Activated CD8-positive, alpha-beta T cell treated with anti-CD3 and anti-CD28 coated beads, Interleukin-2, amount 10 ng/mL, durations not matched to agents 7 days and 5 days (primary cell): ENCODE measurements at regions not wholly inside any gene's neighbourhood (a gene's known extent, or its start where the extent isn't known, plus 50 kb on each side); places are given as distances from the start of the nearest gene placed in this dataset.

Experiments
- ATAC-seq: fragments of 150-1000 bp; cut with Tn5 transposase; one replicate; pipeline ENCODE4 v1.10.0; 2021; ENCODE audit warnings: moderate library complexity
- CTCF ChIA-PET: fragments of 350-600 bp; sonication (Branson Sonifier 250); formaldehyde crosslinking; loops from one replicate; lab custom pipeline; 2021; ENCODE audit warnings: antibody characterized with exemption; lab: Charles Lee
- POLR2A ChIA-PET: fragments of 350-600 bp; sonication (Branson Sonifier 250); formaldehyde crosslinking; loops from one replicate; lab custom pipeline; 2021; ENCODE audit warnings: antibody characterized with exemption; lab: Charles Lee
- DNase-seq: peaks from one replicate; pipeline ENCODE4 v3.0.0-alpha.2; 2020
- H3K27ac Mint-ChIP-seq: one replicate; pipeline ENCODE4 v1.8.0; 2021; ENCODE audit warnings: mild to moderate bottlenecking, mixed read lengths
- H3K27me3 Mint-ChIP-seq: one replicate; pipeline ENCODE4 v1.8.0; 2021; ENCODE audit warnings: low read depth, mixed read lengths
- H3K36me3 Mint-ChIP-seq: one replicate; pipeline ENCODE4 v1.8.0; 2021; ENCODE audit warnings: low read depth, mixed read lengths
- H3K4me1 Mint-ChIP-seq: one replicate; pipeline ENCODE4 v1.8.0; 2021; ENCODE audit warnings: low read depth, mixed read lengths
- H3K4me3 Mint-ChIP-seq: one replicate; pipeline ENCODE4 v1.8.0; 2021; ENCODE audit warnings: mild to moderate bottlenecking, mixed read lengths
- H3K9me3 Mint-ChIP-seq: one replicate; pipeline ENCODE4 v1.8.0; 2022; ENCODE audit warnings: mixed read lengths; ENCODE audit not compliant: insufficient read depth

- ChIA-PET CTCF (no interaction called here), POLR2A (no interaction called here)
- H3K36me3 Mint-ChIP-seq, result no peaks in the 10 kb centered on the region
- no peak overlapping the region for H3K4me3 Mint-ChIP-seq
- H3K9me3 Mint-ChIP-seq, result no peaks in the 10 kb centered on the region
- H3K4me1 Mint-ChIP-seq, result no peaks in the 10 kb centered on the region
- ATAC-seq, result no peak
- H3K27ac Mint-ChIP-seq, result no peak overlapping the region
- H3K27me3 Mint-ChIP-seq, result peaks cover 25% of the 10 kb centered on the region
- no peak for DNase-seq
Measured at GRCh38 chr10:113298616-113299015, 254.2 kb upstream of the HABP2 start.

GRCh38 chr10:113300201-113300600 is 252.7 kb upstream of the HABP2 start:
- no peak for ATAC-seq
- ChIA-PET POLR2A (no interaction called here), CTCF (no interaction called here)
- H3K4me3 Mint-ChIP-seq, result no peak overlapping the region
- H3K27ac Mint-ChIP-seq, result no peak overlapping the region
- no peaks in the 10 kb centered on the region for H3K36me3 Mint-ChIP-seq
- no peaks in the 10 kb centered on the region for H3K4me1 Mint-ChIP-seq
- DNase-seq, result no peak
- H3K27me3 Mint-ChIP-seq, result peaks cover 26% of the 10 kb centered on the region
- no peaks in the 10 kb centered on the region for H3K9me3 Mint-ChIP-seq

DNA sequence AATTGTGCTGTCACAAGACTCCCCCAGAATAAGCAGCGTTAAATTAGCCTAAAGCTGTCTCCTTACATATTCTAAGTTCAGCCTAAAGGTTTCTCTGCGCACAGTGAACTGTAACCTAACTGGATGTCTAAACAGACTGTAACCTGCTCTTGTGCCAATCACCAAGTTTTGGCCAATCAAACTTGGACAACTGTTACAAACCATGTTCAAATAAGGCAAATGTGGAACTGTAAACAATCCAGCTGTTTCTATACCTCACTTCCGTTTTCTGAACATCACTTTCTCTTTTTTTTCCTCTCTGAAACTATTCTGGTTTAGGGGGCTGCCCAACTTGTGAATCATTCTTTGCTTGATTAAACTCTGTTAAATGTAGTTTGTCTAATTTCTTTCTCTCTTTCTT is 252.2 kb upstream of the HABP2 start:
- Mint-ChIP-seq H3K4me1 (no peaks in the 10 kb centered on the region), H3K36me3 (no peaks in the 10 kb centered on the region), H3K27ac (no peak overlapping the region), H3K27me3 (peaks cover 26% of the 10 kb centered on the region), H3K4me3 (no peak overlapping the region), H3K9me3 (no peaks in the 10 kb centered on the region)
- no peak for DNase-seq
- ATAC-seq, result no peak
- ChIA-PET CTCF (no interaction called here), POLR2A (no interaction called here)

DNA sequence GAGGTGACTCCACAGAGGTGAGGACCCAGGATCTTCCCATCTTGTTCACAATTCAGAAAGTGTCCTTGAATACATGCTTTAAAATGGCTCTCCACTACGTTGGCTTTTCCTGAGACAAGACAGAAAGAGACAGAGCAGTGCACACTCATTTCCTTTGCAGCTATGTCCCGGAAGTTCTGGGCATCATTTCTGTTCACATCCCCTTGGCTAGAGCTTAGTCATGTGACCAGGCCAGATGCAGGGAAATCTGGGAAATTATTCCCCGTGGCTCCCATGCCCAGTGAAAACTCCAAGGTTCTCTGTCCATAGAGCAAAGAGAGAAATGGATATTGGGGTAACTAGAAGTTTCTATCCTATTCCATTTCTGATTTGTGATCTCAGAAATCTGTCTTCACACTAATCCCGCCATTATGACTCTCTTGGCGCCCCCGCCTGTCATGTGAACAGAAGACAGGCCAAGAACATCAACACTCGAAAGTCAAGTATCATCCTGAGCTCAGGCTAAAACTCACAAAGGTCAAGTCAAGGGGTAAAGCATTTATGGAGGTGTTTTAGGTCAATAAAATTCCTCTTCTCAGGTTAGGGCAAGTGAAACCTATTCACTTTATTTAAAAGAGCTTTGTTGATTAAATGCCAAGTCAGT is 251.4 kb upstream of the HABP2 start:
- Mint-ChIP-seq H3K4me1 (no peaks in the 10 kb centered on the region), H3K36me3 (no peaks in the 10 kb centered on the region), H3K9me3 (no peaks in the 10 kb centered on the region), H3K27ac (no peak overlapping the region), H3K27me3 (peaks cover 26% of the 10 kb centered on the region), H3K4me3 (no peak overlapping the region)
- ATAC-seq, result no peak
- ChIA-PET POLR2A (no interaction called here), CTCF (no interaction called here)
- no peak for DNase-seq

DNA sequence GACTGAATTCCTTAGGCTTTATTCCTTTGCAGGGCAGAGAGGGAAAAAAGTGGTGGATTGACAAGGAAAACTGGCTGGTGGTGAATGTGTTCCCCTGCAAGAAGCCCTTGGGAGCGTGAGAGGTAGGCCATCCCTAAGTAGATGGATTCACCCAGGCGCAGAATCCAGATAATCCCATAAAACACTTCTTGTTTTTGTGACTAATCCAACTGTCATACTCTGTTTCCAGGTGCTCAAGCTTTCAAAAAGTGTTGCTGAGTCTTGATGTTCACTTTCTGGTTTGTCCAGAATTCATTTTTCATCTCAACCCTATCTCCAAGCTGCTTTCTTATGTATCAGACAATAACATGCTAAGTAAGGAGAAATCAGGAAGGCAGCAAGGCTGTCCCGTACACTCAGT is 250.8 kb upstream of the HABP2 start:
- ATAC-seq (no peak), DNase-seq (no peak)
- peaks cover 26% of the 10 kb centered on the region for H3K27me3 Mint-ChIP-seq
- no peak overlapping the region for H3K4me3 Mint-ChIP-seq
- H3K9me3 Mint-ChIP-seq, result no peaks in the 10 kb centered on the region
- POLR2A ChIA-PET, result no interaction called here
- H3K27ac Mint-ChIP-seq, result no peak overlapping the region
- CTCF ChIA-PET, result no interaction called here
- H3K4me1 Mint-ChIP-seq, result no peaks in the 10 kb centered on the region
- H3K36me3 Mint-ChIP-seq, result no peaks in the 10 kb centered on the region

GRCh38 chr10:113303544-113304146 is 249.2 kb upstream of the HABP2 start:
- H3K4me3 Mint-ChIP-seq, result no peak overlapping the region
- peaks cover 30% of the 10 kb centered on the region for H3K27me3 Mint-ChIP-seq
- H3K4me1 Mint-ChIP-seq, result no peaks in the 10 kb centered on the region
- ChIA-PET CTCF (no interaction called here), POLR2A (no interaction called here)
- DNase-seq, result no peak
- H3K36me3 Mint-ChIP-seq, result no peaks in the 10 kb centered on the region
- ATAC-seq, result no peak
- no peaks in the 10 kb centered on the region for H3K9me3 Mint-ChIP-seq
- no peak overlapping the region for H3K27ac Mint-ChIP-seq

DNA sequence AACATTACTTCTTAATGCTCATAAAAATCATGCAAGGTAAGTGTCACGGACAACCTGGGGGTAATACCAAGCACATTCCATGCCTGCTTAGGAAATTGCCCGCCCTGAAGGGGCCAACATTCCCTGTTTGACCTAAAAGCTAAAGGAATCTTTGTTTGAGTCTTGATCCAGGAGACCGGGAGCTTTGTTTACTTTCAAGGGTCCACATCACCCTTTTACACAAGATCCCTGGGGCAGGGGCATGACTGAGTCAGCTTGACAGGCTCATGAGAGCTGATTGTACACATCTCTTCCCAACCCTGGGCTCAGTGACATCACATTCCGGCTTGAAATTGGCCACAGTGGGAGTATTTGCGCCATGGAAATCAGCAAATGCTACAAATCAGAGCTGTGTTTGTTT is 248.1 kb upstream of the HABP2 start:
- H3K27ac Mint-ChIP-seq, result no peak overlapping the region
- H3K4me3 Mint-ChIP-seq, result no peak overlapping the region
- H3K36me3 Mint-ChIP-seq, result no peaks in the 10 kb centered on the region
- CTCF ChIA-PET, result no interaction called here
- ATAC-seq (no peak), DNase-seq (no peak)
- peaks cover 22% of the 10 kb centered on the region for H3K27me3 Mint-ChIP-seq
- no peaks in the 10 kb centered on the region for H3K9me3 Mint-ChIP-seq
- POLR2A ChIA-PET, result no interaction called here
- no peaks in the 10 kb centered on the region for H3K4me1 Mint-ChIP-seq

- ChIA-PET CTCF (interaction anchor here (0.6 kb wide), 1 partner anchor 10 kb away, joined by 3 read pairs; no protein-coding TSS in a partner anchor), POLR2A (no interaction called here)
- no peak for ATAC-seq
- Mint-ChIP-seq H3K9me3 (no peaks in the 10 kb centered on the region), H3K4me3 (no peak overlapping the region), H3K4me1 (no peaks in the 10 kb centered on the region), H3K36me3 (no peaks in the 10 kb centered on the region), H3K27ac (no peak overlapping the region), H3K27me3 (peaks cover 15% of the 10 kb centered on the region)
- DNase-seq, result no peak
Measured at GRCh38 chr10:113305871-113306270, 247.0 kb upstream of the HABP2 start.

GRCh38 chr10:113309791-113310190 is 243.1 kb upstream of the HABP2 start:
- H3K27ac Mint-ChIP-seq, result no peak overlapping the region
- no peak overlapping the region for H3K4me3 Mint-ChIP-seq
- ATAC-seq (no peak), DNase-seq (no peak)
- ChIA-PET POLR2A (no interaction called here), CTCF (no interaction called here)
- no peaks in the 10 kb centered on the region for H3K4me1 Mint-ChIP-seq
- no peaks in the 10 kb centered on the region for H3K36me3 Mint-ChIP-seq
- H3K9me3 Mint-ChIP-seq, result no peaks in the 10 kb centered on the region
- H3K27me3 Mint-ChIP-seq, result peaks cover 7% of the 10 kb centered on the region

GRCh38 chr10:113310347-113310746 is 242.5 kb upstream of the HABP2 start:
- Mint-ChIP-seq H3K36me3 (no peaks in the 10 kb centered on the region), H3K27me3 (peaks cover 7% of the 10 kb centered on the region), H3K4me3 (no peak overlapping the region), H3K4me1 (no peaks in the 10 kb centered on the region), H3K9me3 (no peaks in the 10 kb centered on the region), H3K27ac (no peak overlapping the region)
- POLR2A ChIA-PET, result no interaction called here
- CTCF ChIA-PET, result no interaction called here
- DNase-seq, result no peak
- ATAC-seq, result no peak

GRCh38 chr10:113313048-113313602 is 239.7 kb upstream of the HABP2 start:
- POLR2A ChIA-PET, result no interaction called here
- H3K27ac Mint-ChIP-seq, result no peak overlapping the region
- DNase-seq (no peak), ATAC-seq (no peak)
- peaks cover 4% of the 10 kb centered on the region for H3K27me3 Mint-ChIP-seq
- no peak overlapping the region for H3K4me3 Mint-ChIP-seq
- no peaks in the 10 kb centered on the region for H3K4me1 Mint-ChIP-seq
- H3K36me3 Mint-ChIP-seq, result no peaks in the 10 kb centered on the region
- peaks cover 5% of the 10 kb centered on the region for H3K9me3 Mint-ChIP-seq
- CTCF ChIA-PET, result no interaction called here

DNA sequence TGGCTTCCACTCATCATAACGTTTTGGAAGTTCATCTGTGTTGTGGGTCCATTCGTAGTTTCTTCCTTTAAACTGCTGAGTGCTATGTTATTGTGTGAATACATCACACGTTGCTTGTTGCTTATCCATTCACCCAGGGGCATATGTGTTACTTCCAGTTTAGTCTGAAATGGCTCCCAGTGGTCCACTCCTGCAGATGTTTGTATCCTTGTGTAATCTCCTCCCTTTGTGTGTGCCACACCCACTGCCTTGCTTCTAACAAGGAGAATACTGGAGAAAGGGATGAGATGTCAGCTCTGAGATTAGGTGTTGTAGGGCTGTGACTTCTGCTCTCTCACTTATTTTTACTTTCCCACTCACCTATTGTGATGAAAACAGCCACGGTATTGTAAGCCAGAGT is 239.1 kb upstream of the HABP2 start:
- Mint-ChIP-seq H3K36me3 (no peaks in the 10 kb centered on the region), H3K4me1 (no peaks in the 10 kb centered on the region), H3K27me3 (peaks cover 4% of the 10 kb centered on the region), H3K27ac (no peak overlapping the region), H3K4me3 (no peak overlapping the region), H3K9me3 (peaks cover 5% of the 10 kb centered on the region)
- ChIA-PET POLR2A (no interaction called here), CTCF (no interaction called here)
- ATAC-seq (no peak), DNase-seq (no peak)
